SU-DHL-6 (cell line): ENCODE measurements at regions not wholly inside any gene's neighbourhood (a gene's known extent, or its start where the extent isn't known, plus 50 kb on each side); places are given as distances from the start of the nearest gene placed in this dataset.

Experiments
- H2AFZ ChIP-seq: fragments of 200-600 bp; sonication (generic); 2 replicates; pipeline ENCODE4 v1.6.1; 2014; ENCODE audit warnings: low read depth, mild to moderate bottlenecking, moderate library complexity, mixed read lengths, antibody characterized with exemption, low read length; ENCODE audit not compliant: severe bottlenecking
- H3F3A ChIP-seq: fragments of 200-600 bp; shearing (Covaris generic); 2 replicates; pipeline ENCODE4 v1.6.0; 2016; ENCODE audit warnings: antibody characterized with exemption, mild to moderate bottlenecking; ENCODE audit not compliant: insufficient read depth
- H3K27ac ChIP-seq: fragments of 200-600 bp; sonication (generic); 2 replicates; pipeline ENCODE4 v1.5.1; 2016; ENCODE audit warnings: low read depth, mild to moderate bottlenecking, low read length, moderate library complexity, mixed read lengths
- H3K27me3 ChIP-seq: fragments of 200-600 bp; sonication (generic), shearing (Covaris generic); 2 replicates; pipeline ENCODE4 v1.6.0; 2014; ENCODE audit warnings: mild to moderate bottlenecking, low read length
- H3K36me3 ChIP-seq: fragments of 200-600 bp; sonication (generic); 2 replicates; pipeline ENCODE4 v1.6.1; 2014; ENCODE audit warnings: mild to moderate bottlenecking, low read length, mixed read lengths
- H3K4me2 ChIP-seq: fragments of 300-600, 200-600 bp; shearing (Covaris generic), sonication (generic); 2 replicates; pipeline ENCODE4 v1.6.0; 2014; ENCODE audit warnings: low read length, low read depth, mild to moderate bottlenecking; ENCODE audit not compliant: poor library complexity, severe bottlenecking
- H3K4me3 ChIP-seq: fragments of 200-600 bp; sonication (generic); 2 replicates; pipeline ENCODE4 v1.5.1; 2014; ENCODE audit warnings: antibody characterized with exemption, low read length, mild to moderate bottlenecking, mixed read lengths; ENCODE audit not compliant: insufficient read depth, poor library complexity, severe bottlenecking
- H3K79me2 ChIP-seq: fragments of 200-600 bp; sonication (generic); 2 replicates; pipeline ENCODE4 v1.6.1; 2014; ENCODE audit warnings: mild to moderate bottlenecking, low read length, moderate library complexity; ENCODE audit not compliant: insufficient read depth
- H3K9ac ChIP-seq: fragments of 200-600 bp; sonication (generic); 2 replicates; pipeline ENCODE4 v1.7.0; 2014; ENCODE audit warnings: mild to moderate bottlenecking, low read length
- H3K9me2 ChIP-seq: fragments of 200-600 bp; sonication (generic); replicated peaks from 2 replicates; pipeline ENCODE4 v1.6.1; 2014; ENCODE audit warnings: low read length; ENCODE audit not compliant: insufficient read depth
- H3K9me3 ChIP-seq: fragments of 200-600 bp; sonication (generic); 2 replicates; pipeline ENCODE4 v1.6.1; 2014; ENCODE audit warnings: low read length, mixed read lengths; ENCODE audit not compliant: insufficient read depth
- H4K20me1 ChIP-seq: fragments of 200-600 bp; sonication (generic); 2 replicates; pipeline ENCODE4 v1.6.1; 2014; ENCODE audit warnings: low read depth, mild to moderate bottlenecking, antibody characterized with exemption, low read length, moderate library complexity, mixed read lengths
- CTCF ChIP-seq: fragments of 200-600 bp; sonication (generic); IDR thresholded peaks from one replicate; pipeline ENCODE4 v1.5.1; 2017; ENCODE audit warnings: antibody characterized with exemption, mild to moderate bottlenecking, low read length, moderate library complexity; ENCODE audit not compliant: insufficient read depth, poor library complexity, severe bottlenecking
- EZH2phosphoT487 ChIP-seq: fragments of 200-600 bp; sonication (generic), shearing (Covaris generic); conservative IDR thresholded peaks from 2 replicates; pipeline ENCODE4 v1.6.1; 2018; ENCODE audit warnings: mild to moderate bottlenecking, antibody characterized with exemption, low read length, moderate library complexity, mixed read lengths

GRCh38 chr10:57188846-57189245 is 827.8 kb upstream of the ZWINT start:
- H3K4me2 ChIP-seq = no peak overlapping the region
- H3F3A ChIP-seq = no peaks in the 10 kb centered on the region
- H3K79me2 ChIP-seq = no peaks in the 10 kb centered on the region
- no peak overlapping the region for H3K4me3 ChIP-seq
- H3K36me3 ChIP-seq = no peaks in the 10 kb centered on the region
- no peak overlapping the region for H3K9ac ChIP-seq
- no peak overlapping the region for H2AFZ ChIP-seq
- no peaks in the 10 kb centered on the region for H3K9me2 ChIP-seq
- no peaks in the 10 kb centered on the region for H4K20me1 ChIP-seq
- H3K27ac ChIP-seq = no peak overlapping the region
- H3K9me3 ChIP-seq = no peaks in the 10 kb centered on the region
- H3K27me3 ChIP-seq = no peaks in the 10 kb centered on the region
- no peak for TF ChIP-seq EZH2phosphoT487
- TF ChIP-seq CTCF = no peak

GRCh38 chr10:57186201-57186600 is 825.1 kb upstream of the ZWINT start:
- no peaks in the 10 kb centered on the region for H3K27me3 ChIP-seq
- no peaks in the 10 kb centered on the region for H3K79me2 ChIP-seq
- H4K20me1 ChIP-seq = no peaks in the 10 kb centered on the region
- H3K9me3 ChIP-seq = no peaks in the 10 kb centered on the region
- H3K27ac ChIP-seq = no peak overlapping the region
- TF ChIP-seq CTCF = no peak
- no peak for TF ChIP-seq EZH2phosphoT487
- no peaks in the 10 kb centered on the region for H3F3A ChIP-seq
- no peaks in the 10 kb centered on the region for H3K9me2 ChIP-seq
- no peaks in the 10 kb centered on the region for H3K36me3 ChIP-seq
- no peak overlapping the region for H3K4me3 ChIP-seq
- no peak overlapping the region for H3K9ac ChIP-seq
- no peak overlapping the region for H2AFZ ChIP-seq
- H3K4me2 ChIP-seq = no peak overlapping the region

- TF ChIP-seq CTCF (no peak), EZH2phosphoT487 (no peak)
- Histone ChIP-seq H3K9me3 (no peaks in the 10 kb centered on the region), H3K79me2 (no peaks in the 10 kb centered on the region), H3K4me2 (no peak overlapping the region), H3K9ac (no peak overlapping the region), H2AFZ (no peak overlapping the region), H3K4me3 (no peak overlapping the region), H3F3A (no peaks in the 10 kb centered on the region), H3K36me3 (no peaks in the 10 kb centered on the region), H3K27me3 (no peaks in the 10 kb centered on the region), H3K9me2 (no peaks in the 10 kb centered on the region), H3K27ac (no peak overlapping the region), H4K20me1 (no peaks in the 10 kb centered on the region)
Measured at GRCh38 chr10:57169597-57169996, 808.5 kb upstream of the ZWINT start.
